HG02870 (cell line): ENCODE measurements at regions not wholly inside any gene's neighbourhood (a gene's known extent, or its start where the extent isn't known, plus 50 kb on each side); places are given as distances from the start of the nearest gene placed in this dataset.

Experiments
- ATAC-seq: cut with Tn5 transposase; IDR thresholded peaks from one replicate; pipeline ENCODE4 v1.9.1; 2021; ENCODE audit warnings: mild to moderate bottlenecking, moderate library complexity; ENCODE audit not compliant: unreplicated experiment

GRCh38 chr15:89400116-89400781 is 65.6 kb upstream of the POLG start:
- peak; percentile 15 for ATAC-seq

GRCh38 chr15:89399238-89400115 is 64.9 kb upstream of the POLG start:
- ATAC-seq: peak; percentile 69

GRCh38 chr15:89398896-89399237 is 64.2 kb upstream of the POLG start:
- ATAC-seq: no peak

- no peak for ATAC-seq
These were observed 63.0 kb upstream of the POLG start for GRCh38 chr15:89397653-89398023.

- ATAC-seq: no peak
These were observed 62.4 kb upstream of the POLG start for GRCh38 chr15:89396723-89397652.

- no peak for ATAC-seq
These were observed 61.4 kb upstream of the POLG start for GRCh38 chr15:89395996-89396395.

GRCh38 chr15:89395461-89395871 is 60.8 kb upstream of the POLG start:
- no peak for ATAC-seq

- ATAC-seq: no peak
These were observed 60.4 kb upstream of the POLG start for GRCh38 chr15:89395031-89395430.

- ATAC-seq: no peak
These were observed 58.4 kb upstream of the POLG start for GRCh38 chr15:89393056-89393455.

GRCh38 chr15:89391685-89392257 is 57.1 kb upstream of the POLG start:
- no peak for ATAC-seq

- ATAC-seq: no peak
These were observed 55.4 kb upstream of the POLG start for GRCh38 chr15:89389841-89390603.

- ATAC-seq: no peak
These were observed 52.7 kb upstream of the POLG start for GRCh38 chr15:89387140-89387903.

- no peak for ATAC-seq
These were observed 51.1 kb upstream of the POLG start for GRCh38 chr15:89385596-89386331.
